Fibroblast of villous mesenchyme (primary cell): ENCODE measurements at regions not wholly inside any gene's neighbourhood (a gene's known extent, or its start where the extent isn't known, plus 50 kb on each side); places are given as distances from the start of the nearest gene placed in this dataset.

Experiments used
- DNase-seq: peaks from one replicate; pipeline ENCODE4 v3.0.0-alpha.2; 2010; ENCODE audit warnings: low read depth
- H3K4me3 ChIP-seq: 2 replicates; pipeline ENCODE4 v1.5.1; 2011; ENCODE audit warnings: low read depth, mild to moderate bottlenecking, low read length
- TF ChIP-seq, protein P1 (sequence below): IDR thresholded peaks from 2 replicates; pipeline ENCODE4 v1.5.1; 2012; ENCODE audit warnings: low read depth, mild to moderate bottlenecking, low read length; ENCODE audit not compliant: insufficient read depth

DNA sequence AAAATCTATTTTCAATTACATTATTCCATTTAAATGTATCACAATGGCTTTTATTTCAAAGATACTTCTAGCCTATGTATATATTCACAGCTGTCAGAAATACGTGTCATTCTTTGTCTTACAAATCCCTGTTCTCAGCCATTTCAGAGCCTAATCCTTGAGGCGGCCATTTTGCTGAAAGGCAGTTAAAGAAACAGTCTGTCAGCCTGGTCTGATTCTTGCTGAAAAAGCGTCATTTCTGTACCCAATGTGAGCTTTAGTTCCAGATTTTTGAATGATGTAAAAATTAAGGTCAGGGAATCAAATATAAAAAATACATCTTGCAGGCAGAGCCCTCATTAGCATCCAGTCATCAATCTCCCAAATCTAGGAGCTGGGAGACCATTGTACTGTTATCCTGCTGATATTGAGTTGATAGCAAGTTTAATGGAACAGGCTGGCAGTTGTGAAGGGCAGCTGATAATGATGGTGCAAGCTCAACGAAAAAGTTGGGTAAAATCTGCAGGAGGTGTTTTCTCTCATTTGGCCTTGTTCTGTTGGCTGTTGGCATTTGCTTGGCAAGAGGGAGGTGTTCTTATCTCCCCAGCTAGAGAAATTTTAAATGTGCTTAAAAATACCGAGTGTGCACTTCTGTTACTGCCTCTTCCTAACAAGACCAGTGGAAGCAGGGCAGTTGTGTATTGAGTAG, 314.8 kb downstream of the SOX4 start:
- TF ChIP-seq, protein P1, sequence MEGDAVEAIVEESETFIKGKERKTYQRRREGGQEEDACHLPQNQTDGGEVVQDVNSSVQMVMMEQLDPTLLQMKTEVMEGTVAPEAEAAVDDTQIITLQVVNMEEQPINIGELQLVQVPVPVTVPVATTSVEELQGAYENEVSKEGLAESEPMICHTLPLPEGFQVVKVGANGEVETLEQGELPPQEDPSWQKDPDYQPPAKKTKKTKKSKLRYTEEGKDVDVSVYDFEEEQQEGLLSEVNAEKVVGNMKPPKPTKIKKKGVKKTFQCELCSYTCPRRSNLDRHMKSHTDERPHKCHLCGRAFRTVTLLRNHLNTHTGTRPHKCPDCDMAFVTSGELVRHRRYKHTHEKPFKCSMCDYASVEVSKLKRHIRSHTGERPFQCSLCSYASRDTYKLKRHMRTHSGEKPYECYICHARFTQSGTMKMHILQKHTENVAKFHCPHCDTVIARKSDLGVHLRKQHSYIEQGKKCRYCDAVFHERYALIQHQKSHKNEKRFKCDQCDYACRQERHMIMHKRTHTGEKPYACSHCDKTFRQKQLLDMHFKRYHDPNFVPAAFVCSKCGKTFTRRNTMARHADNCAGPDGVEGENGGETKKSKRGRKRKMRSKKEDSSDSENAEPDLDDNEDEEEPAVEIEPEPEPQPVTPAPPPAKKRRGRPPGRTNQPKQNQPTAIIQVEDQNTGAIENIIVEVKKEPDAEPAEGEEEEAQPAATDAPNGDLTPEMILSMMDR: no peak
- no peak overlapping the region for H3K4me3 ChIP-seq
- DNase-seq: no peak

DNA sequence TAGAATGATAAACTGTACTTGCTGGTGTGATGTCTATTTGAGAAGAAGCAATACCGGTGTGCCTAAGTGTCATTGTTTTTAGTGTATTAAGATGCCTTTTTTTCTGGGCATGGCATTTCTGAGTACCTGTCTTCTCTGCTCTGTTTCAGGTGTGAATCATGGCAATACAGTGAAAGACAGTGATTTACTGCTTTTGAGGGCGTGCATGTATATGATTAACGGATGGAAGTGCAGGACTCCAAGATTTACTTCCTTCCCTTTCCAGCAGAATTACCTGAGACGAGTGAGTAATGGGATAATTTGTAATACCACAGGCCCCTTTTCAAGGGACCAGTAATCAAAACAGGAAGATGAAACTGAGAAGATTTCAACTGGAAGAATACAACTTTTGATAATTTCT, 315.8 kb downstream of the SOX4 start:
- no peak for DNase-seq

DNA sequence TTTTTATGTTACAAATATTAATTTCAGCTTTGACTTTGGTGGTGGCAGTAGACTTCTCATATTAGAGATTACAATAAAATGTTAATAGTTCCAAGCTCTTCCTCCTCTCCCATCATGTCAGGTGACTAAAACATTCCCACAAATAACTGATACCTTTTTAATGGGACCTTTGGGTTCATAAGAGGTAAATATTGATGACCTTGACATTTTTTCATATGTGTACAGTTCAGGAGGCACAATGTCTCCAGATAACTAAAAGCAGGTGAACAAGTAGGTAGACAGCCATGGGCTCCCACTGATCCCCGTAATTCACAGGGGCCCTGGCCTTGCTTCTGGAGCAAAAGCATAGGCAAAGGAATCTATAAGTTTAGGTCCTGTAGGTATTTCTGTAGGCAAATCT, 317.7 kb downstream of the SOX4 start:
- DNase-seq: no peak
- TF ChIP-seq, protein P1: no peak

More for the DNA sequence above, 315.8 kb downstream of the SOX4 start:
- no peak overlapping the region for H3K4me3 ChIP-seq
- TF ChIP-seq, protein P1: no peak

DNA sequence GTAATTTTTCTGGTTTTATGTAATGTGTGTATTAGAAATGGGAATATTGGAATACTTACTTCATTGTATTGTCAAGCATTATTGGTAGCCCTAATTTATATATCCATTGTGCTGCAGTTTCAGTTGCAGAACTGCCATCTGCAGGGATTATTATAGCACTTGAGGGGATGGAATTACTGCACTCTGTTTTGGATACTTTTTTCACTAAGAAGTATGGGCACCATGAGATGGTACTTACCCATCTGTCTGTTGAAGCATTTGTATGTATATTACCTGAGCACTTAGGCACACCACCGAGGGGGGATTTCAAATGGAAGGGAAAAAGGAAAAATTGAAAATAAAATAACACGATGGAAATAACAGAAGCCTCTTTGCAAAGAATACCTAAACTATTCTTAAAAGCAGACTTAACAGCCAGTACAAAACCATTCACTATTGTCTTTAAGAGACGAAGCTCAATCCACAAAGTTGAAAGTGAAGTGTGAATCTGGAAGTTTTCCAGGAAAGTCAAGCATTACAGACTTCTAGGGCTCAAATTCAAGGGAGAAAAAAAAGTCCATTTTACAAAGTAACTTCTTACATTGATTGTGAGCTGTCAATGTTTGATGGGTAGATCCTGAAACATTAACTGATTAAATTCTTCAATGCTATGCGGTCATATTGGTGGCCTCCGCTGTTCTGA, 318.7 kb downstream of the SOX4 start:
- DNase-seq: no peak
- no peak overlapping the region for H3K4me3 ChIP-seq
- TF ChIP-seq, protein P1: no peak

More for the DNA sequence above, 317.7 kb downstream of the SOX4 start:
- H3K4me3 ChIP-seq: no peak overlapping the region

DNA sequence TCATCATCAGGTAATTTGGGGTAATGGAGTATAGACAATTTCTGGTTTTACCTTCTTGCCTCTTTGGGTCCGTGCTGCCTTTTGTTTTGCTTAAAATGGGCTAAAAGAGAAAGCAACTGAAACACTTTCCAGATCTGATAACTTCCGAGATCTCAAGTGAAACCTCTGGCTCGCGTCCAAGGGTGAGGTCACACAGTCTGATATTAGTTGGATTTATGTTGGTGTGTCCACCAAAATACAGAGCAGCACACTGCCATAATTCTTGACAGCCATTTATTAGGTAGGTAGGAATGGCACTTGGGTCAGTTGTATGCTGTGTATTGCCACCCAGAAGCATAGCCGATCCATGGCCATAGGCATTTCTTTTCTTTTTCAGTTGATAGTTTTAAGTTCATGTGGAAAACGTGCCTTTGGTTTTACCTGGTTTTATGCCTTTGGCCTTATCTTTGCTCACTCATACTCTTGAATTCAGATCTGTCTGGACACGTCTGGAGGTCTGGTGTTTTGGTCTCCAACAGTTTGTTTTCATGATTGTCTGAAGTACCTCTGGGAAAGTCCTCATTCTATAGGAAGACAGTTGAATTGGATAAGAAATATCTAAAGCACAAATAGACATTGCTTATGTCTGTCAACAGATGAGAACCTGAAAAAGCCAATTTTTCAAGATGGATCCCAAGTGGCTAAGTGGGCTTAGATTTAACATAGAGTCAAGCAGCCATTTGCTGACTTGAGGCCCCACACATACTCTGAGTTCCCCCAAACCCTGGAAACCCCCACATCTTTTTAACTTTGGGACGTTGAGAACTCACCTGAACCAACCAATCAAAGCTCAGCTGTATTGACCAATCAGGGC, 320.8 kb downstream of the SOX4 start:
- no peak overlapping the region for H3K4me3 ChIP-seq
- peak; percentile 39 for DNase-seq
- TF ChIP-seq, protein P1: no peak

DNA sequence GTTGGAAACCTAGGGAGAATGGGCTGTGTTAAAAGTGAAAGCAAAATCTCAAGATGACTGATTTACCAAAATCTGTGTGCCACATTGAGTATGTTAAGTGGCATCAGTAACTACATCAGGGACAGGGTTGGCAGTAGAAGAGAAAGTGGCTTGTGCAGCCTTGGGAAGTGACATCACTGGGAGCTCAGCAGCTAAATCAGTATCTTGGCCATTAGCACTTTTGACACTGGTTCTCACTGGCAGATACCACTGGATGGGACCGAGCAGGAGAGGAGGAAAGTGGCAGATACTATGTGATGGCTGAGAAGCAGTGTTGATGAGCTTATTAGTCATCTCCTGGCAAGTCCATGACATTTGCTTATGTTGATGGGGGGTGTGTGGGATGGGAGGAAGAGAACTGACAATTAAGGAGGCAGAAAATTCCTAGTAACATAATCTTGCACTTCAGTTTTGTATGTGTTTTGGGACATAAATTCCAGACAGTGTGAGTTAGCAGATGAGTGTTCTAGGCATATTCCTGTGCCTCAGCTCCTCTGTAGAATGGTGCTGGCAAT, 322.2 kb downstream of the SOX4 start:
- no peak for DNase-seq
- H3K4me3 ChIP-seq: peak overlapping the region; percentile 26
- TF ChIP-seq, protein P1: no peak
